ENCODE measurements at regions not wholly inside any gene's neighbourhood (a gene's known extent, or its start where the extent isn't known, plus 50 kb on each side); places are given as distances from the start of the nearest gene placed in this dataset.

DNA sequence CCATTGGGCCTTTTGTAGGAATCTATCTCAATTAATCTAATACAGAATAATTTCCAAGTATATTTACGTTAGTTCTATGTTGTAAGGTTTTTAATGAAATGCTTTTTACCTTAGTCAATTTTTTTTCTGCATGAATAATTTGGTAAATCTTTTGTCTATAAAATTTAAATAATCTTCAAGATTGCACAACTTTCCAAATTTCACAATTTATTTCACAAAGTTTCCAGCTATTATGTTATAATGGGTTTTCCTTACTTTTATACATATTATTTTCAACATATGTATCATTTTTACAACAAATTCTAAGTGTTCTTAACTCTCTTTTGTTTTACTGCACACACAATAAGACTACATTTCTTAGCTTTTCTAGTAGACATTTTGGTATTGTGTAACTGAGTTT is 470.7 kb downstream of the ETV1 start (continued):
- TF ChIP-seq, protein P1, sequence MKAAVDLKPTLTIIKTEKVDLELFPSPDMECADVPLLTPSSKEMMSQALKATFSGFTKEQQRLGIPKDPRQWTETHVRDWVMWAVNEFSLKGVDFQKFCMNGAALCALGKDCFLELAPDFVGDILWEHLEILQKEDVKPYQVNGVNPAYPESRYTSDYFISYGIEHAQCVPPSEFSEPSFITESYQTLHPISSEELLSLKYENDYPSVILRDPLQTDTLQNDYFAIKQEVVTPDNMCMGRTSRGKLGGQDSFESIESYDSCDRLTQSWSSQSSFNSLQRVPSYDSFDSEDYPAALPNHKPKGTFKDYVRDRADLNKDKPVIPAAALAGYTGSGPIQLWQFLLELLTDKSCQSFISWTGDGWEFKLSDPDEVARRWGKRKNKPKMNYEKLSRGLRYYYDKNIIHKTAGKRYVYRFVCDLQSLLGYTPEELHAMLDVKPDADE (IDR thresholded peaks at IDR 0.05): no peak
- TF ChIP-seq NANOG (IDR thresholded peaks at IDR 0.05; ENCODE audit: borderline replicate concordance) (no peak), JUNB (IDR thresholded peaks at IDR 0.05; ENCODE audit: unreplicated experiment) (no peak)
- TF ChIP-seq, protein P2, sequence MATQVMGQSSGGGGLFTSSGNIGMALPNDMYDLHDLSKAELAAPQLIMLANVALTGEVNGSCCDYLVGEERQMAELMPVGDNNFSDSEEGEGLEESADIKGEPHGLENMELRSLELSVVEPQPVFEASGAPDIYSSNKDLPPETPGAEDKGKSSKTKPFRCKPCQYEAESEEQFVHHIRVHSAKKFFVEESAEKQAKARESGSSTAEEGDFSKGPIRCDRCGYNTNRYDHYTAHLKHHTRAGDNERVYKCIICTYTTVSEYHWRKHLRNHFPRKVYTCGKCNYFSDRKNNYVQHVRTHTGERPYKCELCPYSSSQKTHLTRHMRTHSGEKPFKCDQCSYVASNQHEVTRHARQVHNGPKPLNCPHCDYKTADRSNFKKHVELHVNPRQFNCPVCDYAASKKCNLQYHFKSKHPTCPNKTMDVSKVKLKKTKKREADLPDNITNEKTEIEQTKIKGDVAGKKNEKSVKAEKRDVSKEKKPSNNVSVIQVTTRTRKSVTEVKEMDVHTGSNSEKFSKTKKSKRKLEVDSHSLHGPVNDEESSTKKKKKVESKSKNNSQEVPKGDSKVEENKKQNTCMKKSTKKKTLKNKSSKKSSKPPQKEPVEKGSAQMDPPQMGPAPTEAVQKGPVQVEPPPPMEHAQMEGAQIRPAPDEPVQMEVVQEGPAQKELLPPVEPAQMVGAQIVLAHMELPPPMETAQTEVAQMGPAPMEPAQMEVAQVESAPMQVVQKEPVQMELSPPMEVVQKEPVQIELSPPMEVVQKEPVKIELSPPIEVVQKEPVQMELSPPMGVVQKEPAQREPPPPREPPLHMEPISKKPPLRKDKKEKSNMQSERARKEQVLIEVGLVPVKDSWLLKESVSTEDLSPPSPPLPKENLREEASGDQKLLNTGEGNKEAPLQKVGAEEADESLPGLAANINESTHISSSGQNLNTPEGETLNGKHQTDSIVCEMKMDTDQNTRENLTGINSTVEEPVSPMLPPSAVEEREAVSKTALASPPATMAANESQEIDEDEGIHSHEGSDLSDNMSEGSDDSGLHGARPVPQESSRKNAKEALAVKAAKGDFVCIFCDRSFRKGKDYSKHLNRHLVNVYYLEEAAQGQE (IDR thresholded peaks at IDR 0.05; ENCODE audit: unreplicated experiment): no peak

DNA sequence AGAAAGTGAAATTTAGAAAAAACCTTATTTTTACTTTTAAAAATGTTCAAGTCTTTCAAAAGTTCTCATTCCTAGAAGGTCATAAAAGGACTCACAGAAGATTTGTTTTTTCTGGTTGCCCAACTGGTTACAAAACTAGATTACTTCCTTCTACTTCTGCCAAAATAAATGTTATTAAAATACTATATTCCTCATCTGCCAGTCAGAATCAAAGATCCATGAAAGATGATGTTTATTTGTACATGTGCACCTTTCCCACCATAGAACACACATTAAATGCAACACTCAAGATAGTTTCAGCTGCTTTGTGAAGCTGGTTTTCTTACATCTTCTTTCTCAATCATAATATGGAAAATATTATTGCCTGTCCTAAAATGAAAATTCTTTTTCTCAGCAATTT is 465.4 kb downstream of the ETV1 start:
- Histone ChIP-seq H3K9me2 (ENCODE audit: insufficient read depth) (no peaks in the 10 kb centered on the region), H3K27me3 (ENCODE audit: insufficient read depth) (no peaks in the 10 kb centered on the region), H3K79me2 (replicated peaks; ENCODE audit: insufficient read depth) (no peaks in the 10 kb centered on the region), H2AFZ (no peak overlapping the region), H3K36me3 (ENCODE audit: insufficient read depth) (no peaks in the 10 kb centered on the region), H4K20me1 (replicated peaks; ENCODE audit: insufficient read depth) (no peaks in the 10 kb centered on the region), H3K27ac (ENCODE audit: low read depth) (no peak overlapping the region), H3F3A (replicated peaks; ENCODE audit: low read depth) (no peaks in the 10 kb centered on the region), H3K4me2 (no peak overlapping the region), H3K4me3 (no peak overlapping the region), H3K4me1 (ENCODE audit: insufficient read depth) (no peaks in the 10 kb centered on the region)
- Mint-ChIP-seq H3K4me1 (peaks cover 3% of the 10 kb centered on the region; the same call in 1 of the 3 replicates), H3K4me3 (no peak overlapping the region), H3K27me3 (ENCODE audit: insufficient read depth, low read depth, poor library complexity) (no peaks in the 10 kb centered on the region), H3K27ac (no peak overlapping the region), H3K36me3 (ENCODE audit: low read depth) (no peaks in the 10 kb centered on the region), H3K9me3 (no peaks in the 10 kb centered on the region)
- ATAC-seq: no peak
- no peak for DNase-seq (ENCODE audit: low spot score)
- TF ChIP-seq, protein P3, sequence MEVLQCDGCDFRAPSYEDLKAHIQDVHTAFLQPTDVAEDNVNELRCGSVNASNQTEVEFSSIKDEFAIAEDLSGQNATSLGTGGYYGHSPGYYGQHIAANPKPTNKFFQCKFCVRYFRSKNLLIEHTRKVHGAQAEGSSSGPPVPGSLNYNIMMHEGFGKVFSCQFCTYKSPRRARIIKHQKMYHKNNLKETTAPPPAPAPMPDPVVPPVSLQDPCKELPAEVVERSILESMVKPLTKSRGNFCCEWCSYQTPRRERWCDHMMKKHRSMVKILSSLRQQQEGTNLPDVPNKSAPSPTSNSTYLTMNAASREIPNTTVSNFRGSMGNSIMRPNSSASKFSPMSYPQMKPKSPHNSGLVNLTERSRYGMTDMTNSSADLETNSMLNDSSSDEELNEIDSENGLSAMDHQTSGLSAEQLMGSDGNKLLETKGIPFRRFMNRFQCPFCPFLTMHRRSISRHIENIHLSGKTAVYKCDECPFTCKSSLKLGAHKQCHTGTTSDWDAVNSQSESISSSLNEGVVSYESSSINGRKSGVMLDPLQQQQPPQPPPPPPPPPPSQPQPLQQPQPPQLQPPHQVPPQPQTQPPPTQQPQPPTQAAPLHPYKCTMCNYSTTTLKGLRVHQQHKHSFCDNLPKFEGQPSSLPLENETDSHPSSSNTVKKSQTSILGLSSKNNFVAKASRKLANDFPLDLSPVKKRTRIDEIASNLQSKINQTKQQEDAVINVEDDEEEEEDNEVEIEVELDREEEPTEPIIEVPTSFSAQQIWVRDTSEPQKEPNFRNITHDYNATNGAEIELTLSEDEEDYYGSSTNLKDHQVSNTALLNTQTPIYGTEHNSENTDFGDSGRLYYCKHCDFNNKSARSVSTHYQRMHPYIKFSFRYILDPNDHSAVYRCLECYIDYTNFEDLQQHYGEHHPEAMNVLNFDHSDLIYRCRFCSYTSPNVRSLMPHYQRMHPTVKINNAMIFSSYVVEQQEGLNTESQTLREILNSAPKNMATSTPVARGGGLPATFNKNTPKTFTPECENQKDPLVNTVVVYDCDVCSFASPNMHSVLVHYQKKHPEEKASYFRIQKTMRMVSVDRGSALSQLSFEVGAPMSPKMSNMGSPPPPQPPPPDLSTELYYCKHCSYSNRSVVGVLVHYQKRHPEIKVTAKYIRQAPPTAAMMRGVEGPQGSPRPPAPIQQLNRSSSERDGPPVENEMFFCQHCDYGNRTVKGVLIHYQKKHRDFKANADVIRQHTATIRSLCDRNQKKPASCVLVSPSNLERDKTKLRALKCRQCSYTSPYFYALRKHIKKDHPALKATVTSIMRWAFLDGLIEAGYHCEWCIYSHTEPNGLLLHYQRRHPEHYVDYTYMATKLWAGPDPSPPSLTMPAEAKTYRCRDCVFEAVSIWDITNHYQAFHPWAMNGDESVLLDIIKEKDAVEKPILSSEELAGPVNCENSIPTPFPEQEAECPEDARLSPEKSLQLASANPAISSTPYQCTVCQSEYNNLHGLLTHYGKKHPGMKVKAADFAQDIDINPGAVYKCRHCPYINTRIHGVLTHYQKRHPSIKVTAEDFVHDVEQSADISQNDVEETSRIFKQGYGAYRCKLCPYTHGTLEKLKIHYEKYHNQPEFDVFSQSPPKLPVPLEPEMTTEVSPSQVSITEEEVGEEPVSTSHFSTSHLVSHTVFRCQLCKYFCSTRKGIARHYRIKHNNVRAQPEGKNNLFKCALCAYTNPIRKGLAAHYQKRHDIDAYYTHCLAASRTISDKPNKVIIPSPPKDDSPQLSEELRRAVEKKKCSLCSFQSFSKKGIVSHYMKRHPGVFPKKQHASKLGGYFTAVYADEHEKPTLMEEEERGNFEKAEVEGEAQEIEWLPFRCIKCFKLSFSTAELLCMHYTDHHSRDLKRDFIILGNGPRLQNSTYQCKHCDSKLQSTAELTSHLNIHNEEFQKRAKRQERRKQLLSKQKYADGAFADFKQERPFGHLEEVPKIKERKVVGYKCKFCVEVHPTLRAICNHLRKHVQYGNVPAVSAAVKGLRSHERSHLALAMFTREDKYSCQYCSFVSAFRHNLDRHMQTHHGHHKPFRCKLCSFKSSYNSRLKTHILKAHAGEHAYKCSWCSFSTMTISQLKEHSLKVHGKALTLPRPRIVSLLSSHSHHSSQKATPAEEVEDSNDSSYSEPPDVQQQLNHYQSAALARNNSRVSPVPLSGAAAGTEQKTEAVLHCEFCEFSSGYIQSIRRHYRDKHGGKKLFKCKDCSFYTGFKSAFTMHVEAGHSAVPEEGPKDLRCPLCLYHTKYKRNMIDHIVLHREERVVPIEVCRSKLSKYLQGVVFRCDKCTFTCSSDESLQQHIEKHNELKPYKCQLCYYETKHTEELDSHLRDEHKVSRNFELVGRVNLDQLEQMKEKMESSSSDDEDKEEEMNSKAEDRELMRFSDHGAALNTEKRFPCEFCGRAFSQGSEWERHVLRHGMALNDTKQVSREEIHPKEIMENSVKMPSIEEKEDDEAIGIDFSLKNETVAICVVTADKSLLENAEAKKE (CRISPR knock-in tag; IDR thresholded peaks at IDR 0.05): no peak
- TF ChIP-seq JUNB (IDR thresholded peaks at IDR 0.05; ENCODE audit: unreplicated experiment) (no peak), EZH2phosphoT487 (IDR thresholded peaks at IDR 0.05; ENCODE audit: unreplicated experiment) (no peak), STAT1 (IDR thresholded peaks at IDR 0.05; ENCODE audit: unreplicated experiment) (no peak), EZH2 (IDR thresholded peaks at IDR 0.05; ENCODE audit: low read depth, unreplicated experiment) (no peak), NANOG (IDR thresholded peaks at IDR 0.05; ENCODE audit: borderline replicate concordance) (no peak), POLR2AphosphoS5 (IDR thresholded peaks at IDR 0.05; ENCODE audit: low read depth) (no peak), CTCF (conservative IDR thresholded peaks at IDR 0.05; ENCODE audit: low read depth in 2 of 2) (no peak), ZNF114 (CRISPR knock-in tag; IDR thresholded peaks at IDR 0.05) (no peak), ZNF331 (CRISPR knock-in tag; IDR thresholded peaks at IDR 0.05; ENCODE audit: low read depth) (no peak)
- TF ChIP-seq, protein P1 (IDR thresholded peaks at IDR 0.05): no peak

Measured in GM23338 (cell line).